SU-DHL-6 (cell line): ENCODE measurements at regions not wholly inside any gene's neighbourhood (a gene's known extent, or its start where the extent isn't known, plus 50 kb on each side); places are given as distances from the start of the nearest gene placed in this dataset.

Experiments used
- CTCF ChIP-seq: fragments of 200-600 bp; sonication (generic); IDR thresholded peaks from one replicate; pipeline ENCODE4 v1.5.1; 2017; ENCODE audit warnings: antibody characterized with exemption, mild to moderate bottlenecking, low read length, moderate library complexity; ENCODE audit not compliant: insufficient read depth, poor library complexity, severe bottlenecking
- EZH2phosphoT487 ChIP-seq: fragments of 200-600 bp; sonication (generic), shearing (Covaris generic); conservative IDR thresholded peaks from 2 replicates; pipeline ENCODE4 v1.6.1; 2018; ENCODE audit warnings: mild to moderate bottlenecking, antibody characterized with exemption, low read length, moderate library complexity, mixed read lengths

GRCh38 chr5:74277418-74277817 is 363.1 kb downstream of the ENC1 start:
- TF ChIP-seq CTCF (no peak), EZH2phosphoT487 (no peak)
